NB4 (cell line): ENCODE measurements at regions not wholly inside any gene's neighbourhood (a gene's known extent, or its start where the extent isn't known, plus 50 kb on each side); places are given as distances from the start of the nearest gene placed in this dataset.

Experiments used
- DNase-seq: peaks from one replicate; pipeline ENCODE4 v3.0.0; 2010; ENCODE audit warnings: low read depth
- H3K4me3 ChIP-seq: one replicate; pipeline ENCODE4 v1.5.1; 2011; ENCODE audit warnings: mild to moderate bottlenecking, low read depth, low read length, moderate library complexity
- MYC ChIP-seq: IDR thresholded peaks from 2 replicates; pipeline ENCODE4 v1.6.1; 2011; ENCODE audit warnings: low read depth, low read length
- POLR2A ChIP-seq: IDR thresholded peaks from 2 replicates; pipeline ENCODE4 v1.6.1; 2011; ENCODE audit warnings: mild to moderate bottlenecking; ENCODE audit not compliant: insufficient read length; ENCODE audit errors: extremely low read depth
- TF ChIP-seq, protein P1 (sequence below): IDR thresholded peaks from one replicate; pipeline ENCODE4 v1.5.1; 2012; ENCODE audit warnings: low read depth, low read length
- TF ChIP-seq, protein P2 (sequence below): IDR thresholded peaks from 2 replicates; pipeline ENCODE4 v1.6.1; 2011; ENCODE audit warnings: low read depth, low read length

DNA sequence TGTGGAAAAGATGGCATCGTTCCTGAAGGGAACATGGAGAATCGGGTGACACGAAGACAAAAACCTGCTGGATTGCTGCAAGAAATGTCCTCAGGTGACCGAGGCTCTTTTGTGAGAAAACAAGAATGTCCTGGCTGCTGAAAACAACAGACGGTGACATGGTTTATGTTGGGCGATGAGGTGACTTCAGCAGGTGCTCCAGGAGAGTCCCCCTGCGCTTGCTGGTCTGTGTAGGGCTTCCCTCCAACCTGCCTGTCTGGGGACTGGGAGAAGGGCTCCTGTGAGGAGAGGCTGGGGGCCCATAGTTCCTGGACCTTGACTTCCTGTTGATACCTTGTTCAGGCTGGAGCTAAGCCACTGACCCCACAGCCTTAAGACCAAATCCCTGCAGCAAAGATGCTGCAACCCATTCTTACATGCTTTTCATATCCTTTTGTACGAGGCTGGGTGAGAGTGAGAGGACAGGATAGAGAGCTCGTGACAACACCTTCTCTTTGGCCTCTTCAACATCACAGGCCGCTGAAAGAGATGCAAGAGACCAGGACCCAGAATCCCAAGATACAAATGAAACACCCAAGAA lies 134.8 kb downstream of the CD83 start:
- H3K4me3 ChIP-seq: no peak overlapping the region
- no peak for DNase-seq
- TF ChIP-seq MYC: no peak
- TF ChIP-seq, protein P1, sequence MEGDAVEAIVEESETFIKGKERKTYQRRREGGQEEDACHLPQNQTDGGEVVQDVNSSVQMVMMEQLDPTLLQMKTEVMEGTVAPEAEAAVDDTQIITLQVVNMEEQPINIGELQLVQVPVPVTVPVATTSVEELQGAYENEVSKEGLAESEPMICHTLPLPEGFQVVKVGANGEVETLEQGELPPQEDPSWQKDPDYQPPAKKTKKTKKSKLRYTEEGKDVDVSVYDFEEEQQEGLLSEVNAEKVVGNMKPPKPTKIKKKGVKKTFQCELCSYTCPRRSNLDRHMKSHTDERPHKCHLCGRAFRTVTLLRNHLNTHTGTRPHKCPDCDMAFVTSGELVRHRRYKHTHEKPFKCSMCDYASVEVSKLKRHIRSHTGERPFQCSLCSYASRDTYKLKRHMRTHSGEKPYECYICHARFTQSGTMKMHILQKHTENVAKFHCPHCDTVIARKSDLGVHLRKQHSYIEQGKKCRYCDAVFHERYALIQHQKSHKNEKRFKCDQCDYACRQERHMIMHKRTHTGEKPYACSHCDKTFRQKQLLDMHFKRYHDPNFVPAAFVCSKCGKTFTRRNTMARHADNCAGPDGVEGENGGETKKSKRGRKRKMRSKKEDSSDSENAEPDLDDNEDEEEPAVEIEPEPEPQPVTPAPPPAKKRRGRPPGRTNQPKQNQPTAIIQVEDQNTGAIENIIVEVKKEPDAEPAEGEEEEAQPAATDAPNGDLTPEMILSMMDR: no peak
- TF ChIP-seq POLR2A: no peak
- TF ChIP-seq, protein P2, sequence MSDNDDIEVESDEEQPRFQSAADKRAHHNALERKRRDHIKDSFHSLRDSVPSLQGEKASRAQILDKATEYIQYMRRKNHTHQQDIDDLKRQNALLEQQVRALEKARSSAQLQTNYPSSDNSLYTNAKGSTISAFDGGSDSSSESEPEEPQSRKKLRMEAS: no peak

- H3K4me3 ChIP-seq: no peak overlapping the region
- TF ChIP-seq MYC: no peak
- no peak for DNase-seq
These were observed 136.9 kb downstream of the CD83 start for GRCh38 chr6:14254505-14254904.

GRCh38 chr6:14255916-14256315 lies 138.3 kb downstream of the CD83 start:
- H3K4me3 ChIP-seq: no peak overlapping the region
- DNase-seq: no peak
- TF ChIP-seq MYC: no peak
- TF ChIP-seq, protein P1: no peak
- no peak for TF ChIP-seq POLR2A
- TF ChIP-seq, protein P2: no peak

GRCh38 chr6:14258117-14258516 lies 140.5 kb downstream of the CD83 start:
- no peak for TF ChIP-seq MYC

DNA sequence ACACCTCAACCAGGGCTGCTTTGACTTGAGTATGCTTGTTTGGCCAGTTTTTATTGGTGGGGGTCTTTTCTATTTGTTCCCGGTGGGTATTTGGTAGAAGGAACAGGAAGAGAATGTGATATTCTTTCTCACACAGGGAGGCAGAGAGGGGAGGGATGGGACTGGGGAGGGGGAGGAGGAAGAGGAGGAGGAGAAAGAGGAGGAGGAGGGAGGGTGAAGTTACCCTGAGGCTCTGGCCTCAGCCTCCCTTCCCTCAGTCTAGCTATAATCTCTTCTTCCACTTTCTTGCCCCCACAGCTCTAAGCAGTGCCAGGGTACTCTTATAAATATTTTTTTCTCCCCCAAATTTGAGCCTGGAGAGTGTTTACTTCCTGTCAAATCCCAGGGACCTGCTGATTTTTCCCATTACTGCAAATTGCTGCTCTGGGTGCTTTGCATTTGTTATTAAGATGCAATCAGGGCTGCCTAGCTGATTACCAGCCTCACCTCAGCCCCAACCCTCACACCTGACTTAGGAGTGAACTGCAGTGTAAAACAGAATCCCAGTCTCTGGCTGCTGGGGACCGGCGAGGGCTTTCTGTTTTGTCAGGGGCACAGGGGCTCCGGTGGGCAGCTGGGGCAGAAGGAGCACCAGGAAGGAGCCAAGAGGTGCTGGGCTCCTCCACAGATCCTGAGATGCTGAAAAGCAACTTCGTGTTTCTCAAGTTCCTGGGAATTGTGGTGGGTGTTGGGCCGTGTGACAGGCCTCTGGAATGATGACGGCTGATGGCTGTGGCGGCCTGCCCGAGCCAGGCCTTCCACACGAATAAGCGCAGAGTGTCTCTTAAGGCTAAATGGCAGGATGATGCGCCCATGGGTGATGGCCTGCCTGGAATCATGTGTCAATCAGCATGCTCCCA lies 141.4 kb downstream of the CD83 start:
- H3K4me3 ChIP-seq: no peak overlapping the region
- no peak for DNase-seq
- TF ChIP-seq, protein P2: no peak
- no peak for TF ChIP-seq POLR2A
- TF ChIP-seq, protein P1: no peak
- TF ChIP-seq MYC: no peak

More at GRCh38 chr6:14258117-14258516, 140.5 kb downstream of the CD83 start:
- DNase-seq: no peak
- H3K4me3 ChIP-seq: no peak overlapping the region

GRCh38 chr6:14259594-14260152 lies 142.1 kb downstream of the CD83 start:
- no peak overlapping the region for H3K4me3 ChIP-seq
- TF ChIP-seq POLR2A (no peak), MYC (no peak)
- TF ChIP-seq, protein P1: no peak
- TF ChIP-seq, protein P2: no peak
- no peak for DNase-seq

- TF ChIP-seq, protein P2: no peak
- TF ChIP-seq, protein P1: no peak
- TF ChIP-seq MYC (no peak), POLR2A (no peak)
- no peak for DNase-seq
- no peak overlapping the region for H3K4me3 ChIP-seq
These were observed 143.3 kb downstream of the CD83 start for GRCh38 chr6:14260839-14261238.
